ENCODE measurements at regions not wholly inside any gene's neighbourhood (a gene's known extent, or its start where the extent isn't known, plus 50 kb on each side); places are given as distances from the start of the nearest gene placed in this dataset.

DNA sequence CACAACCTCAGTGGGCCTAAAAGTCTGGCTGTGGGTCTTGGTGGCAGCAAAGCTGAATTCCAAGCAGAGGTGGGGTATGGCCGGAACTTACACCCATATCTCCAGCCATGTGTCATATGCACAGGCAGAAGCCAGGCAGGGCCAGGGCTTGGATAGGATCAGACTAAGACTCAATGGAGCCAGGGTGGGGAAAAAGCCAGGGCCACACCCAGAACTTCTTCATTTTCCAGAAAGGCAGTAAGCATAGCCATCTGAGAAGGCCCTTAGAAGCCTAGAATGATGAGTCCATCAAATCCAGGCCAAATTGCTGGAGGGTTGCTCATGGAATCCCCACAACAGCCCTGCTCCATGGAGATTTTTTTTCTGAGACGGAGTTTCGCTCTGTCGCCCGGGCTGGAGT lies 116.2 kb upstream of the SRSF6 start:
- TF ChIP-seq, protein P1, sequence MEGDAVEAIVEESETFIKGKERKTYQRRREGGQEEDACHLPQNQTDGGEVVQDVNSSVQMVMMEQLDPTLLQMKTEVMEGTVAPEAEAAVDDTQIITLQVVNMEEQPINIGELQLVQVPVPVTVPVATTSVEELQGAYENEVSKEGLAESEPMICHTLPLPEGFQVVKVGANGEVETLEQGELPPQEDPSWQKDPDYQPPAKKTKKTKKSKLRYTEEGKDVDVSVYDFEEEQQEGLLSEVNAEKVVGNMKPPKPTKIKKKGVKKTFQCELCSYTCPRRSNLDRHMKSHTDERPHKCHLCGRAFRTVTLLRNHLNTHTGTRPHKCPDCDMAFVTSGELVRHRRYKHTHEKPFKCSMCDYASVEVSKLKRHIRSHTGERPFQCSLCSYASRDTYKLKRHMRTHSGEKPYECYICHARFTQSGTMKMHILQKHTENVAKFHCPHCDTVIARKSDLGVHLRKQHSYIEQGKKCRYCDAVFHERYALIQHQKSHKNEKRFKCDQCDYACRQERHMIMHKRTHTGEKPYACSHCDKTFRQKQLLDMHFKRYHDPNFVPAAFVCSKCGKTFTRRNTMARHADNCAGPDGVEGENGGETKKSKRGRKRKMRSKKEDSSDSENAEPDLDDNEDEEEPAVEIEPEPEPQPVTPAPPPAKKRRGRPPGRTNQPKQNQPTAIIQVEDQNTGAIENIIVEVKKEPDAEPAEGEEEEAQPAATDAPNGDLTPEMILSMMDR (IDR thresholded peaks at IDR 0.05) = no peak
- no peak for TF ChIP-seq POLR2A (IDR thresholded peaks at IDR 0.05)

Data from heart left ventricle (tissue), 13 donors.